ENCODE measurements at regions not wholly inside any gene's neighbourhood (a gene's known extent, or its start where the extent isn't known, plus 50 kb on each side); places are given as distances from the start of the nearest gene placed in this dataset.

DNA sequence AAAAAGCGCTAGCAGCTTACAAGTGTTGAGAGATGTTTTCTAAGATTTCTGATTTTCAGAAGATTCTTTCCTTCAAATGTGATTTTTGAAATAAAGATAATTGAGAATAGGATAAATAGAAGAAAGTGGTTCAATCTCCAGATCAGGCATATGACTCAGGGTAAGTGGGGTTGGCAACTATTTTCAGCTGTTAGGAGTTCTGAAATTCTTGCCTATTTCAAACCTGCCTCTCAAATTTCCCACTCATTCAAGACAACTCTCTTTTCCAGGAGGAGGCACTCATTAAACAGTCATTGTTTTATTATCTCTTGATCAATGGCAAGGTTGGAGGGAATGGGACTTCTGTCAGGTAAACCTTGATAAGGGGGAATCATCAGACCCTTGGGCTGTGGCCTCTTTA lies 138.9 kb downstream of the HNMT start:
- Histone ChIP-seq H3K27ac (ENCODE audit: low read depth, low read length) (no peak overlapping the region), H3K9ac (ENCODE audit: low read length in 5 of 5) (no peak overlapping the region), H3K36me3 (ENCODE audit: control insufficient read depth in 5 of 5, insufficient read depth in 5 of 5, low read length in 5 of 5) (no peaks in the 10 kb centered on the region), H3K4me1 (ENCODE audit: control insufficient read depth in 5 of 5, insufficient read depth in 5 of 5, low read length in 5 of 5) (peaks cover 0 to 11% (median 0%) of the 10 kb centered on the region in 5 donors), H3K9me3 (ENCODE audit: control insufficient read depth in 5 of 5, low read length in 5 of 5) (peaks cover 0 to 5% (median 0%) of the 10 kb centered on the region in 5 donors), H3K4me3 (ENCODE audit: low read depth in 1 of 5, low read length in 5 of 5) (no peak overlapping the region), H3K27me3 (ENCODE audit: control insufficient read depth in 5 of 5, insufficient read depth in 4 of 5, low read length in 5 of 5) (no peaks in the 10 kb centered on the region)

DNA sequence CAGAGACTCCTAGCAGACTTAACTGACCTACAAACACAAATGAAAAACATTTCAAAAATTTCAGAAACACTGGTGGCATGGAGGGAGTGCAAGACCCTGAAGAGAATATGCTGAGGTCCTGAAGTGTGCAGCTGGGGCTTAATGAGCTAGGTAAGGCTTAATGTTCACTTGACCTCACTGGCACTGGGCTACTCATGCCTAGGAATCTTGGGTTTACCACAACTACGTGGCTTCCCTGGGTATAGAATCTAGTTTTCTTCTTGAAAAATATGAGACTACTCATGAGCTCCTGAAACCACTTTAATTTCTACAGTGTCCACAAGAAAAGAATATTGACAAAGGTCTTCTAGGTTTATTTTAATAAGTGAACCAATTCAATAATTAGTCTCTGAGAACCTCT lies 139.8 kb downstream of the HNMT start:
- no peak overlapping the region for H3K4me3 ChIP-seq (ENCODE audit: low read depth in 1 of 5, low read length in 5 of 5)
- no peaks in the 10 kb centered on the region for H3K27me3 ChIP-seq (ENCODE audit: control insufficient read depth in 5 of 5, insufficient read depth in 4 of 5, low read length in 5 of 5)
- no peak overlapping the region for H3K27ac ChIP-seq (ENCODE audit: low read depth, low read length)
- H3K4me1 ChIP-seq (ENCODE audit: control insufficient read depth in 5 of 5, insufficient read depth in 5 of 5, low read length in 5 of 5) = peaks cover 0 to 11% (median 0%) of the 10 kb centered on the region in 5 donors
- no peak overlapping the region for H3K9ac ChIP-seq (ENCODE audit: low read length in 5 of 5)
- peaks cover 0 to 5% (median 0%) of the 10 kb centered on the region in 5 donors for H3K9me3 ChIP-seq (ENCODE audit: control insufficient read depth in 5 of 5, low read length in 5 of 5)
- no peaks in the 10 kb centered on the region for H3K36me3 ChIP-seq (ENCODE audit: control insufficient read depth in 5 of 5, insufficient read depth in 5 of 5, low read length in 5 of 5)

DNA sequence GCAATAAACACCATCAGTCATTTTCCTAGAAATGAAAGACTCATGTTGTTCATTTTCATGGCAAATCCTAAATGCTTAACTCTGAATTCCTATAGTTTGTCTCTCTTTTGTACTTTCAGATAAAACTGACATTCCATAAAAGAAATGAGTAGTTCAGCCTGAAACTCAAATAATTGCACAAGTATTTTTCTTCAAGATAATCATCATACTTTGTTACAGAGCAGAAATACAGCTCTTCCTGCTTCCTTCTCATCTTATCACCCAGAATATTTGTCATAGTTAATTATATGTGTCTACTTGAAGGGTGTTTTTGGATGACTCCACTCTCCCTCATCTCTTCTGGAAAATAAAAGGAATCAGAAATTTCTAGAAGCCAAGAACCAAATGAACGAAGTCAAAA lies 141.1 kb downstream of the HNMT start:
- no peaks in the 10 kb centered on the region for H3K9me3 ChIP-seq (ENCODE audit: control insufficient read depth in 5 of 5, low read length in 5 of 5)
- H3K4me1 ChIP-seq (ENCODE audit: control insufficient read depth in 5 of 5, insufficient read depth in 5 of 5, low read length in 5 of 5) = peaks cover 0 to 11% (median 0%) of the 10 kb centered on the region in 5 donors
- no peak overlapping the region for H3K27ac ChIP-seq (ENCODE audit: low read depth, low read length)
- H3K4me3 ChIP-seq (ENCODE audit: low read depth in 1 of 5, low read length in 5 of 5) = no peak overlapping the region
- no peaks in the 10 kb centered on the region for H3K36me3 ChIP-seq (ENCODE audit: control insufficient read depth in 5 of 5, insufficient read depth in 5 of 5, low read length in 5 of 5)
- no peak overlapping the region for H3K9ac ChIP-seq (ENCODE audit: low read length in 5 of 5)
- H3K27me3 ChIP-seq (ENCODE audit: control insufficient read depth in 5 of 5, insufficient read depth in 4 of 5, low read length in 5 of 5) = no peaks in the 10 kb centered on the region

DNA sequence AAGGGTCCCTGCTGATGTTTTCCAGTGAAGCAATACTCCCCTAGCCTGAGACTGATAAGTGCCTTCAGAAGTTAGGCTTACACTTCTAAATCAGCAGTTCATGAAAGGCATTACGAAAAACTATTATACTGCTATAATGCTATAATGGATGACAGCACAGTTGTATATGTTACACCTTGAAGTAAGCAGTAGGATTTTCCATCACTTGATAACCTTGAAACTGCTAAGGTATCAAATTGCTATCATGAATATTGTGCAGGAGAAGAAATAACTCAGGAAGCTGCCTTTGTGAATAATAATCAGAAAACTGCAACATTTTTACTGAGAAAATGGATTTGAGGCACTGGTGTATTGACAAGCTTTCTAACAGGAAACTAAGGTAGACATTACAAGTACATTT lies 142.3 kb downstream of the HNMT start:
- Histone ChIP-seq H3K4me1 (ENCODE audit: control insufficient read depth in 5 of 5, insufficient read depth in 5 of 5, low read length in 5 of 5) (peaks cover 0 to 6% (median 0%) of the 10 kb centered on the region in 5 donors), H3K36me3 (ENCODE audit: control insufficient read depth in 5 of 5, insufficient read depth in 5 of 5, low read length in 5 of 5) (no peaks in the 10 kb centered on the region), H3K27me3 (ENCODE audit: control insufficient read depth in 5 of 5, insufficient read depth in 4 of 5, low read length in 5 of 5) (no peaks in the 10 kb centered on the region), H3K4me3 (ENCODE audit: low read depth in 1 of 5, low read length in 5 of 5) (no peak overlapping the region), H3K9ac (ENCODE audit: low read length in 5 of 5) (no peak overlapping the region), H3K27ac (ENCODE audit: low read depth, low read length) (no peak overlapping the region), H3K9me3 (ENCODE audit: control insufficient read depth in 5 of 5, low read length in 5 of 5) (no peaks in the 10 kb centered on the region)

DNA sequence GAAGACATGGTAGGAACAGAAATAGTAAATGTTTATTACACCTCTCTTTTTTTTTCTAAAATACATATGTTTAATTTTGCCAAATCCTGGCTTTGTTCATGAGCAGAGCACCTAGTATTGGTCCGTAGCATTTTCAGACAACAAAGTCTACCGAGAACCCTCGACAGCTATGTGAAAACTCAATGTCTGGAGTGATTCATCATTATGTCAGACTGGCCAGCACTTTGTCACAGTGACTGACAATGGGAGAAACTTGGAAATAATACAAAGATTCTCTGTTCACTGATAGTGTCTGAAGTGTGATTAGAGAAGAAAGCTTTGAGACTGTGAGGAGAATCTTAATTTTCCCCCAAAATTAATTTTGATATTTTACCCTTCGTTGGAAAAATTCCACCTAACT lies 143.0 kb downstream of the HNMT start:
- H3K4me3 ChIP-seq (ENCODE audit: low read depth in 1 of 5, low read length in 5 of 5) = no peak overlapping the region
- no peaks in the 10 kb centered on the region for H3K4me1 ChIP-seq (ENCODE audit: control insufficient read depth in 5 of 5, insufficient read depth in 5 of 5, low read length in 5 of 5)
- no peaks in the 10 kb centered on the region for H3K36me3 ChIP-seq (ENCODE audit: control insufficient read depth in 5 of 5, insufficient read depth in 5 of 5, low read length in 5 of 5)
- H3K27ac ChIP-seq (ENCODE audit: low read depth, low read length) = no peak overlapping the region
- H3K9me3 ChIP-seq (ENCODE audit: control insufficient read depth in 5 of 5, low read length in 5 of 5) = no peaks in the 10 kb centered on the region
- H3K27me3 ChIP-seq (ENCODE audit: control insufficient read depth in 5 of 5, insufficient read depth in 4 of 5, low read length in 5 of 5) = no peaks in the 10 kb centered on the region
- no peak overlapping the region for H3K9ac ChIP-seq (ENCODE audit: low read length in 5 of 5)

DNA sequence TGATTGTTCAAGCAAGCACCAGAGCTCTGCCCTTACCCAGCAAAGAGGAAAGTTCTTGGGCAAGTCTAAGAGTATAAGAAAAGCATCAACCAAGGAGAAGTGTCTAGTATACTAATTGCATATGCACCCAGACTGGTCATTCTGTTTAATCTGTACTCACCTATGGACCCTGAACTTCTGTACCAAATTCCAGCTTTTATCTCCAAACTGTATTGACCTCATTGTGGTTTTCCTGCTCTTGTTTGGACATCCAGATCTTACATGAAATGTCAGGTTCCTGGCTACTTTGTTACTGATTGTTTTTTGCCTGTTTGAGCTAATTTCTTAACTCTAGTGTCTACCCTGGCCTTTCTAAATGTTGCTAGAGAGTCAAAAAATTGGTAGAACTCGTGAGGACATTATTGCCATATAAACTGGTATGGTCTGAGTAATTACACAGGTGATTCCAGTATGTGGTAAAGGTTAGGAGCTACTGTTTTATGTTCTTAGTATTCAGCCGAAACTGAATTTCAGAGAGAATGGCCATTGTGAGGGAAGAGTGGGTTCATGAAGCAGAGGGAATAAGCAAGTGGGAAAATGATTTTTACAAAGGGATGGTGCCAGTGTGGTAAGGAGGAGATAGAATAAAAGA lies 146.3 kb downstream of the HNMT start:
- Histone ChIP-seq H3K36me3 (ENCODE audit: control insufficient read depth in 5 of 5, insufficient read depth in 5 of 5, low read length in 5 of 5) (no peaks in the 10 kb centered on the region), H3K4me3 (ENCODE audit: low read depth in 1 of 5, low read length in 5 of 5) (no peak overlapping the region), H3K9me3 (ENCODE audit: control insufficient read depth in 5 of 5, low read length in 5 of 5) (no peaks in the 10 kb centered on the region), H3K27ac (ENCODE audit: low read depth, low read length) (no peak overlapping the region), H3K9ac (ENCODE audit: low read length in 5 of 5) (no peak overlapping the region), H3K27me3 (ENCODE audit: control insufficient read depth in 5 of 5, insufficient read depth in 4 of 5, low read length in 5 of 5) (no peaks in the 10 kb centered on the region), H3K4me1 (ENCODE audit: control insufficient read depth in 5 of 5, insufficient read depth in 5 of 5, low read length in 5 of 5) (no peaks in the 10 kb centered on the region)

DNA sequence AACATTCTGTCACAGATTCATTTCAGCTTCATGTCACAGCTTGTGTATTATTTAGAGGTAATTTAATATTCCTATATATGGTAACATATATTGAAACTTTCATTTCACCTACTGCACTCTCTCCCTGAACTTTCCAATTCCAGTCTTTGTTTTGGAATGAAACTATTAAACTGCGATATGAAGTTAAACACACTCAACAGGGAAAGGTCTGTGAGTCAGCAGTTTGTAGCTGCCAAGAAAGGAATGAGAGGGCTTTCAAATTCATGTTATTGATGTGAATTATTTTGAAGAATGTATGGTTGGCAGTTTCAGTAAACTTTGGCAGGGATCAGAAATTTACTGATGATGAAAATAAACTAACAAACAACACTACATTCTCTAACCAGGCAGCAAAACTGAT lies 148.3 kb downstream of the HNMT start:
- Histone ChIP-seq H3K27me3 (ENCODE audit: control insufficient read depth in 5 of 5, insufficient read depth in 4 of 5, low read length in 5 of 5) (no peaks in the 10 kb centered on the region), H3K4me3 (ENCODE audit: low read depth in 1 of 5, low read length in 5 of 5) (no peak overlapping the region), H3K4me1 (ENCODE audit: control insufficient read depth in 5 of 5, insufficient read depth in 5 of 5, low read length in 5 of 5) (no peaks in the 10 kb centered on the region), H3K9ac (ENCODE audit: low read length in 5 of 5) (no peak overlapping the region), H3K27ac (ENCODE audit: low read depth, low read length) (no peak overlapping the region), H3K9me3 (ENCODE audit: control insufficient read depth in 5 of 5, low read length in 5 of 5) (no peaks in the 10 kb centered on the region), H3K36me3 (ENCODE audit: control insufficient read depth in 5 of 5, insufficient read depth in 5 of 5, low read length in 5 of 5) (no peaks in the 10 kb centered on the region)

DNA sequence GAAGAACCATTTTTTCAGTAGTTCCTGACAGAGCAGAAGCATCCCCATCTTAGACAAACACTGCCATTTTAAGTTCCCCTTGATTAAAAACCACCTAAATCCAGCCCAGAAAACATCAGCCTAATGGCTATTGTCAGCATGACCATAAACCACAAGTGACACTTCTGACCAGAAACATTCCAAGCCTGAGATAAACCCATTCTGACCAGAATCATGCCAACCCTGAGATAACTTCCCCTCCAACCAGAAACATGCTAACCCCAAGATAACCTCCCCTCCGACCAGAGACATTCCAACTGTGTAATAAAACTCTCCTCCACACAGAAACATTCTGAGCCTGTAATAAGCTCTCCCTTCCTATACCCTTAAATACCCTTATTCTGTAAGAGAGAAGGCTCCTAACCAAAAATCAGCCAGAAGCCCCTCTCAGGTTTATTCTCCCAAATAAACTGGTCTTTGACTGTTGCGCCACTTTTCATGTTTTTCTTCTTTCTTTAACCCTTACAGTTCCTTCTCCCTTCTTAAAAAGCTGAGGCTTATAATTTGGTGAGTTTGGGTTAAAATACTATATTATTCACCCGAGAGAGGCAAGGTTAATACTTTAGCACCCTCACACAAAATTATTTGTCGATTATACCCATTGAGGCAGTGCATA lies 149.7 kb downstream of the HNMT start:
- Histone ChIP-seq H3K9me3 (ENCODE audit: control insufficient read depth in 5 of 5, low read length in 5 of 5) (no peaks in the 10 kb centered on the region), H3K27me3 (ENCODE audit: control insufficient read depth in 5 of 5, insufficient read depth in 4 of 5, low read length in 5 of 5) (no peaks in the 10 kb centered on the region), H3K4me1 (ENCODE audit: control insufficient read depth in 5 of 5, insufficient read depth in 5 of 5, low read length in 5 of 5) (no peaks in the 10 kb centered on the region), H3K27ac (ENCODE audit: low read depth, low read length) (no peak overlapping the region), H3K4me3 (ENCODE audit: low read depth in 1 of 5, low read length in 5 of 5) (no peak overlapping the region), H3K9ac (ENCODE audit: low read length in 5 of 5) (no peak overlapping the region), H3K36me3 (ENCODE audit: control insufficient read depth in 5 of 5, insufficient read depth in 5 of 5, low read length in 5 of 5) (no peaks in the 10 kb centered on the region)

DNA sequence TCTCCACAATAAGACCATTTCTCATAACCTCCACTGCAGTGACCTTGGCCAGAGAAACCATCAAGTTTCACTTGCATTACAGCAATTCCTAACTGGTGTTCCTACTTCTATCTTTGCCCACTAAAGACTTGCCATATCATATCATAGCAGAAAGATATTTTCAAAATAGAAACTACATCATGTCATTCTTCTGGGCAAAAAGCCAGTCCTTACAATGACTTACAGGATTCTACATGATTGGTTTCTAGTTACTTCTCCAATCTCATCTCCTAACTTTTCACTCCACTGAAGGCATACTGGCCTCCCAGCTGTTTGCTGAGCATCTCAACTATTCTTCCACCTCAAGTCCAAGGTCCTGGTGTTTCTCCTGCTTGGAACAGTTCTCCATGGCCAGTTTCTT lies 151.4 kb downstream of the HNMT start:
- Histone ChIP-seq H3K4me1 (ENCODE audit: control insufficient read depth in 5 of 5, insufficient read depth in 5 of 5, low read length in 5 of 5) (no peaks in the 10 kb centered on the region), H3K4me3 (ENCODE audit: low read depth in 1 of 5, low read length in 5 of 5) (no peak overlapping the region), H3K27me3 (ENCODE audit: control insufficient read depth in 5 of 5, insufficient read depth in 4 of 5, low read length in 5 of 5) (no peaks in the 10 kb centered on the region), H3K9me3 (ENCODE audit: control insufficient read depth in 5 of 5, low read length in 5 of 5) (no peaks in the 10 kb centered on the region), H3K27ac (ENCODE audit: low read depth, low read length) (no peak overlapping the region), H3K36me3 (ENCODE audit: control insufficient read depth in 5 of 5, insufficient read depth in 5 of 5, low read length in 5 of 5) (no peaks in the 10 kb centered on the region), H3K9ac (ENCODE audit: low read length in 5 of 5) (no peak overlapping the region)

DNA sequence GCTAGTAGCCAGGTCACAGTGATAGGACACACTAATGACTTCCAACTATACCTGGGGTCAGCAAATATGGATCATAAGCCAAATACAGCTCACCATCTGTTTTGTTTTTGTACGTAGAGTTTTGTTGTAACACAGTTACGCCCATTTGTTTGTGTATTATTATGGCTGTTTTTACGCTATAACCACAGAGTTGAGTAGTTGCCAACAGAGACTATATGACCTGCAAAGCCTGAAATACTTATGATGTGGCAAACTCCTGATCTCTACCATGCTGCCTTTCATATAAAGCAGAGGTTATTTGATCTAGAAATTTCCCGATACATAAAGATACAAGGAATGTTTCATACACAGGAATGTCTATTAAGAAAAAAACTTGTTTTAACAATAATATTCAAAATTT lies 152.2 kb downstream of the HNMT start:
- no peak overlapping the region for H3K9ac ChIP-seq (ENCODE audit: low read length in 5 of 5)
- no peak overlapping the region for H3K4me3 ChIP-seq (ENCODE audit: low read depth in 1 of 5, low read length in 5 of 5)
- H3K9me3 ChIP-seq (ENCODE audit: control insufficient read depth in 5 of 5, low read length in 5 of 5) = no peaks in the 10 kb centered on the region
- H3K27ac ChIP-seq (ENCODE audit: low read depth, low read length) = no peak overlapping the region
- H3K4me1 ChIP-seq (ENCODE audit: control insufficient read depth in 5 of 5, insufficient read depth in 5 of 5, low read length in 5 of 5) = no peaks in the 10 kb centered on the region
- H3K27me3 ChIP-seq (ENCODE audit: control insufficient read depth in 5 of 5, insufficient read depth in 4 of 5, low read length in 5 of 5) = no peaks in the 10 kb centered on the region
- H3K36me3 ChIP-seq (ENCODE audit: control insufficient read depth in 5 of 5, insufficient read depth in 5 of 5, low read length in 5 of 5) = no peaks in the 10 kb centered on the region

All from subcutaneous abdominal adipose tissue (tissue), 5 donors.